ENCODE measurements at regions not wholly inside any gene's neighbourhood (a gene's known extent, or its start where the extent isn't known, plus 50 kb on each side); places are given as distances from the start of the nearest gene placed in this dataset.

GRCh38 chr3:86245360-86245759 lies 745.6 kb downstream of the VGLL3 start:
- H3K9ac ChIP-seq (ENCODE audit: low read length) = no peak overlapping the region
- H3K79me1 ChIP-seq (ENCODE audit: low read length) = no peaks in the 10 kb centered on the region
- H3K23ac ChIP-seq (ENCODE audit: low read length) = no peak overlapping the region
- H4K5ac ChIP-seq (ENCODE audit: low read length) = no peak overlapping the region
- H2BK15ac ChIP-seq (replicated peaks; ENCODE audit: low read depth) = no peak overlapping the region
- H2BK5ac ChIP-seq (ENCODE audit: low read length) = no peak overlapping the region
- H2BK120ac ChIP-seq (ENCODE audit: low read depth, low read length) = no peak overlapping the region
- H2AK5ac ChIP-seq (ENCODE audit: low read length) = no peak overlapping the region
- H3K79me2 ChIP-seq (ENCODE audit: control insufficient read depth, insufficient read depth, low read length) = no peaks in the 10 kb centered on the region
- H3K56ac ChIP-seq (ENCODE audit: low read length) = no peak overlapping the region
- H3K36me3 ChIP-seq (ENCODE audit: control insufficient read depth, insufficient read depth, low read length) = no peaks in the 10 kb centered on the region
- peaks cover 2% of the 10 kb centered on the region for H3K4me1 ChIP-seq (ENCODE audit: control insufficient read depth, low read depth, low read length)
- H3K4me3 ChIP-seq (ENCODE audit: low read length) = no peak overlapping the region
- no CpG with 5 or more reads among the region's 1 CpG for WGBS (ENCODE audit: extremely low coverage, insufficient coverage, low lambda C conversion rate)
- no peaks in the 10 kb centered on the region for H3K27me3 ChIP-seq (ENCODE audit: insufficient read depth, low read length, poor library complexity)
- no peak overlapping the region for H3K27ac ChIP-seq (ENCODE audit: low read depth, low read length)
- H3K4me2 ChIP-seq (ENCODE audit: low read length) = no peak overlapping the region
- DNase-seq = peak; percentile 23
- no peak overlapping the region for H3K18ac ChIP-seq (ENCODE audit: low read length)
- H4K8ac ChIP-seq (ENCODE audit: low read depth, low read length) = no peak overlapping the region
- no peak overlapping the region for H3K4ac ChIP-seq (ENCODE audit: low read depth, low read length)

DNA sequence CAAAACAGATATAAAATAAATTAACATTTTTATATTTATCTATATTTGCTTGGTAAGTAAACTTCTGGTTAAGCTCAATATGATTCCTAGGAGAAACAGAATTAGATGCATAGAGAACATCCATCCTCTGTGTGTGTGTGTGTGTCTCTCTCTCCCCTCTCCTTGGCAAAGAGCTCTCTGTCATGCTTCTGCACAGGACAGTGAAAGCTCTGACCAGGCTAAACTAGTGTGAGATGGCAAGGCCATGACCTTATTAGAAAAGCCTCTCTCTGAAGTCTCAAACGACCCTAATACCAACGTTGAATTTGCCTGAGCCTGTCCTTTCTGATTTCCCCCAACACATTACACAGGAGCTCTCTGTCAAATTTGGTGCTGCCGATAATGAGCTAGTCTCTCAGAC lies 746.0 kb downstream of the VGLL3 start:
- Histone ChIP-seq H3K4me3 (ENCODE audit: low read length) (no peak overlapping the region), H2AK5ac (ENCODE audit: low read length) (no peak overlapping the region), H2BK5ac (ENCODE audit: low read length) (no peak overlapping the region), H3K36me3 (ENCODE audit: control insufficient read depth, insufficient read depth, low read length) (no peaks in the 10 kb centered on the region), H3K23ac (ENCODE audit: low read length) (no peak overlapping the region), H3K56ac (ENCODE audit: low read length) (no peak overlapping the region), H3K18ac (ENCODE audit: low read length) (no peak overlapping the region), H3K9ac (ENCODE audit: low read length) (no peak overlapping the region), H3K79me2 (ENCODE audit: control insufficient read depth, insufficient read depth, low read length) (no peaks in the 10 kb centered on the region), H4K5ac (ENCODE audit: low read length) (no peak overlapping the region), H2BK15ac (replicated peaks; ENCODE audit: low read depth) (no peak overlapping the region), H3K4ac (ENCODE audit: low read depth, low read length) (peak overlapping the region; percentile 16), H2BK120ac (ENCODE audit: low read depth, low read length) (no peak overlapping the region), H3K79me1 (ENCODE audit: low read length) (no peaks in the 10 kb centered on the region), H3K4me2 (ENCODE audit: low read length) (no peak overlapping the region), H3K27ac (ENCODE audit: low read depth, low read length) (no peak overlapping the region), H4K8ac (ENCODE audit: low read depth, low read length) (no peak overlapping the region), H3K27me3 (ENCODE audit: insufficient read depth, low read length, poor library complexity) (no peaks in the 10 kb centered on the region), H3K4me1 (ENCODE audit: control insufficient read depth, low read depth, low read length) (peaks cover 2% of the 10 kb centered on the region)
- WGBS (ENCODE audit: extremely low coverage, insufficient coverage, low lambda C conversion rate) = no CpG with 5 or more reads among the region's 3 CpGs
- DNase-seq = no peak

DNA sequence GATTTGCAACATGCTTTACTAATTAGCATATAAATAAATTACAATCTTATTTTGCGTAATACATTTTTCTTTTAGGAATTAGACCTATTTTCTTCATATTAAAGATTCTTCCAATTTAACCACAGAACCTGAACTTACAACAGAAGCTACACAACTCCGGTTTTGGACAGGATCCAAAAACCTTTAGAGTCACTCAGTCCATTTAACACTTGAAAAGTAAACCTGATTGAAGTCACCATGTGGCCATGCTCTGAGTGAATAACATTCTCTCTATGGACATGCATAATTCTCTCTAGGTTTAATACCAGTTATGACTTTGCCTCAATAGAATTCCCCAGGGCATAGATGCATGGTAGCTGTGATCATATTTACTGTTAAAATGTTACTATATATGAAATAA lies 751.0 kb downstream of the VGLL3 start:
- H3K23ac ChIP-seq (ENCODE audit: low read length) = no peak overlapping the region
- H3K27ac ChIP-seq (ENCODE audit: low read depth, low read length) = no peak overlapping the region
- DNase-seq = no peak
- H3K27me3 ChIP-seq (ENCODE audit: insufficient read depth, low read length, poor library complexity) = no peaks in the 10 kb centered on the region
- peaks cover under 1% of the 10 kb centered on the region for H3K4me1 ChIP-seq (ENCODE audit: control insufficient read depth, low read depth, low read length)
- no CpG with 5 or more reads among the region's 2 CpGs for WGBS (ENCODE audit: extremely low coverage, insufficient coverage, low lambda C conversion rate)
- no peak overlapping the region for H2BK15ac ChIP-seq (replicated peaks; ENCODE audit: low read depth)
- no peak overlapping the region for H2AK5ac ChIP-seq (ENCODE audit: low read length)
- H4K8ac ChIP-seq (ENCODE audit: low read depth, low read length) = no peak overlapping the region
- no peak overlapping the region for H2BK5ac ChIP-seq (ENCODE audit: low read length)
- no peak overlapping the region for H2BK120ac ChIP-seq (ENCODE audit: low read depth, low read length)
- no peaks in the 10 kb centered on the region for H3K79me2 ChIP-seq (ENCODE audit: control insufficient read depth, insufficient read depth, low read length)
- H3K4ac ChIP-seq (ENCODE audit: low read depth, low read length) = no peak overlapping the region
- H3K79me1 ChIP-seq (ENCODE audit: low read length) = no peaks in the 10 kb centered on the region
- H3K9ac ChIP-seq (ENCODE audit: low read length) = no peak overlapping the region
- no peaks in the 10 kb centered on the region for H3K36me3 ChIP-seq (ENCODE audit: control insufficient read depth, insufficient read depth, low read length)
- no peak overlapping the region for H3K56ac ChIP-seq (ENCODE audit: low read length)
- no peak overlapping the region for H3K18ac ChIP-seq (ENCODE audit: low read length)
- H4K5ac ChIP-seq (ENCODE audit: low read length) = no peak overlapping the region
- no peak overlapping the region for H3K4me3 ChIP-seq (ENCODE audit: low read length)
- H3K4me2 ChIP-seq (ENCODE audit: low read length) = no peak overlapping the region

DNA sequence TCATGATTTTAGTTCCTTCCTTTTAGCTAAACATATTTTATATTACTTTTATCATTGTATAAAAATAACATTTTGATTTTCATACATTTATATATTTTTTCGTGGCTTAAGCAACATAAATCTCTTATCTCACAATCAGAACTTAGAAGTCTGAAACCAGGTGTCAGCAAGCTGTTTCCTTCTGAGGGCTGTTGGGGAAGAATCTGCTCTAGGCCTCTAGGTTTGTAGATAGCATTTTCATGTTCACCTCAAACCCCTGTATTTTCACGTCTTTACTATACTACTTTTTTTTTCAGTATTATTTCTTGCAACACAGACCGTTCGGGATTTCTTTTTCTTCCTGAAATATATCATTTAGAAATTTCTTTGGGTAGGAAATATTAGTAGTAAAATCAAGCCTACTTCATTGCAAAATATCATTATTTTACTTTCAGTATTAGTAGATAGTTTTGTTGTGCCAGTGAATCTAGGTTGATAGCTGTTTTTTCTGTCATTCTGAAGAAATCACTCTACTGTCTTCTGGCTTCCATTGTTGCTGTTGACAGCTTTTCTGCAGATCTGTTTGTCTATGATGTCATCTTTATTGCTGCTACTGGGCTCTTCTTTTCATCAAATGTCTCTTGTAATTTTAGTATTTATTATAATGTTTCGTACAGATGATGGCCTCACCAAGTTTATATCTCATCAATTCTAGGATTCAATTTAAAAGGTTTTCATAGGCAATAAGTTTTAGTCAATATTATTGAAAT lies 756.3 kb downstream of the VGLL3 start:
- H3K79me2 ChIP-seq (ENCODE audit: control insufficient read depth, insufficient read depth, low read length) = no peaks in the 10 kb centered on the region
- no peaks in the 10 kb centered on the region for H3K36me3 ChIP-seq (ENCODE audit: control insufficient read depth, insufficient read depth, low read length)
- H3K4ac ChIP-seq (ENCODE audit: low read depth, low read length) = no peak overlapping the region
- H3K4me2 ChIP-seq (ENCODE audit: low read length) = no peak overlapping the region
- H4K8ac ChIP-seq (ENCODE audit: low read depth, low read length) = no peak overlapping the region
- WGBS (ENCODE audit: extremely low coverage, insufficient coverage, low lambda C conversion rate) = no CpG with 5 or more reads among the region's 5 CpGs
- H3K9ac ChIP-seq (ENCODE audit: low read length) = no peak overlapping the region
- no peak overlapping the region for H2BK15ac ChIP-seq (replicated peaks; ENCODE audit: low read depth)
- peak; percentile 2 for DNase-seq
- H3K79me1 ChIP-seq (ENCODE audit: low read length) = no peaks in the 10 kb centered on the region
- no peaks in the 10 kb centered on the region for H3K27me3 ChIP-seq (ENCODE audit: insufficient read depth, low read length, poor library complexity)
- H2BK5ac ChIP-seq (ENCODE audit: low read length) = no peak overlapping the region
- no peak overlapping the region for H3K23ac ChIP-seq (ENCODE audit: low read length)
- H3K27ac ChIP-seq (ENCODE audit: low read depth, low read length) = no peak overlapping the region
- H2AK5ac ChIP-seq (ENCODE audit: low read length) = no peak overlapping the region
- no peak overlapping the region for H4K5ac ChIP-seq (ENCODE audit: low read length)
- no peaks in the 10 kb centered on the region for H3K4me1 ChIP-seq (ENCODE audit: control insufficient read depth, low read depth, low read length)
- H3K18ac ChIP-seq (ENCODE audit: low read length) = no peak overlapping the region
- H3K4me3 ChIP-seq (ENCODE audit: low read length) = no peak overlapping the region
- H3K56ac ChIP-seq (ENCODE audit: low read length) = no peak overlapping the region
- no peak overlapping the region for H2BK120ac ChIP-seq (ENCODE audit: low read depth, low read length)

GRCh38 chr3:86230762-86231161 lies 760.2 kb downstream of the VGLL3 start:
- no peak overlapping the region for H3K27ac ChIP-seq (ENCODE audit: low read depth, low read length)
- H3K4ac ChIP-seq (ENCODE audit: low read depth, low read length) = no peak overlapping the region
- H3K27me3 ChIP-seq (ENCODE audit: insufficient read depth, low read length, poor library complexity) = no peaks in the 10 kb centered on the region
- H4K8ac ChIP-seq (ENCODE audit: low read depth, low read length) = no peak overlapping the region
- H2BK120ac ChIP-seq (ENCODE audit: low read depth, low read length) = no peak overlapping the region
- no peaks in the 10 kb centered on the region for H3K79me2 ChIP-seq (ENCODE audit: control insufficient read depth, insufficient read depth, low read length)
- no peak overlapping the region for H2BK15ac ChIP-seq (replicated peaks; ENCODE audit: low read depth)
- H2BK5ac ChIP-seq (ENCODE audit: low read length) = no peak overlapping the region
- H3K9ac ChIP-seq (ENCODE audit: low read length) = no peak overlapping the region
- H3K36me3 ChIP-seq (ENCODE audit: control insufficient read depth, insufficient read depth, low read length) = no peaks in the 10 kb centered on the region
- no peak overlapping the region for H4K5ac ChIP-seq (ENCODE audit: low read length)
- no peak overlapping the region for H2AK5ac ChIP-seq (ENCODE audit: low read length)
- H3K56ac ChIP-seq (ENCODE audit: low read length) = no peak overlapping the region
- no peak for DNase-seq
- H3K23ac ChIP-seq (ENCODE audit: low read length) = no peak overlapping the region
- H3K4me1 ChIP-seq (ENCODE audit: control insufficient read depth, low read depth, low read length) = no peaks in the 10 kb centered on the region
- no peak overlapping the region for H3K4me2 ChIP-seq (ENCODE audit: low read length)
- no peak overlapping the region for H3K18ac ChIP-seq (ENCODE audit: low read length)
- H3K79me1 ChIP-seq (ENCODE audit: low read length) = no peaks in the 10 kb centered on the region
- no CpG with 5 or more reads among the region's 1 CpG for WGBS (ENCODE audit: extremely low coverage, insufficient coverage, low lambda C conversion rate)
- H3K4me3 ChIP-seq (ENCODE audit: low read length) = no peak overlapping the region

- H2AK5ac ChIP-seq (ENCODE audit: low read length) = no peak overlapping the region
Measured at GRCh38 chr3:86229775-86230094, 761.2 kb downstream of the VGLL3 start.

More at GRCh38 chr3:86229775-86230094, 761.2 kb downstream of the VGLL3 start:
- no peak overlapping the region for H3K18ac ChIP-seq (ENCODE audit: low read length)
- no peak for DNase-seq
- H3K9ac ChIP-seq (ENCODE audit: low read length) = no peak overlapping the region
- no peaks in the 10 kb centered on the region for H3K36me3 ChIP-seq (ENCODE audit: control insufficient read depth, insufficient read depth, low read length)
- H3K27ac ChIP-seq (ENCODE audit: low read depth, low read length) = no peak overlapping the region
- H2BK5ac ChIP-seq (ENCODE audit: low read length) = no peak overlapping the region
- H3K4me1 ChIP-seq (ENCODE audit: control insufficient read depth, low read depth, low read length) = no peaks in the 10 kb centered on the region
- H3K4me2 ChIP-seq (ENCODE audit: low read length) = no peak overlapping the region
- H3K4me3 ChIP-seq (ENCODE audit: low read length) = no peak overlapping the region
- H2BK15ac ChIP-seq (replicated peaks; ENCODE audit: low read depth) = no peak overlapping the region
- no peak overlapping the region for H3K23ac ChIP-seq (ENCODE audit: low read length)
- no peak overlapping the region for H3K56ac ChIP-seq (ENCODE audit: low read length)
- H4K5ac ChIP-seq (ENCODE audit: low read length) = no peak overlapping the region
- no peak overlapping the region for H4K8ac ChIP-seq (ENCODE audit: low read depth, low read length)
- no CpG with 5 or more reads among the region's 2 CpGs for WGBS (ENCODE audit: extremely low coverage, insufficient coverage, low lambda C conversion rate)
- no peak overlapping the region for H3K4ac ChIP-seq (ENCODE audit: low read depth, low read length)
- no peaks in the 10 kb centered on the region for H3K79me2 ChIP-seq (ENCODE audit: control insufficient read depth, insufficient read depth, low read length)
- no peaks in the 10 kb centered on the region for H3K79me1 ChIP-seq (ENCODE audit: low read length)
- no peak overlapping the region for H2BK120ac ChIP-seq (ENCODE audit: low read depth, low read length)
- no peaks in the 10 kb centered on the region for H3K27me3 ChIP-seq (ENCODE audit: insufficient read depth, low read length, poor library complexity)
